Erythroblast (primary cell): ENCODE measurements at regions not wholly inside any gene's neighbourhood (a gene's known extent, or its start where the extent isn't known, plus 50 kb on each side); places are given as distances from the start of the nearest gene placed in this dataset.

ENCODE experiments used
- GATA1 ChIP-seq: IDR thresholded peaks from 2 replicates; pipeline ENCODE4 v1.6.1; 2011; ENCODE audit warnings: low read depth, mild to moderate bottlenecking, control low read depth, low read length, moderate library complexity
- POLR2A ChIP-seq: IDR thresholded peaks from 2 replicates; pipeline ENCODE4 v1.6.1; 2011; ENCODE audit warnings: mild to moderate bottlenecking, low read length

DNA sequence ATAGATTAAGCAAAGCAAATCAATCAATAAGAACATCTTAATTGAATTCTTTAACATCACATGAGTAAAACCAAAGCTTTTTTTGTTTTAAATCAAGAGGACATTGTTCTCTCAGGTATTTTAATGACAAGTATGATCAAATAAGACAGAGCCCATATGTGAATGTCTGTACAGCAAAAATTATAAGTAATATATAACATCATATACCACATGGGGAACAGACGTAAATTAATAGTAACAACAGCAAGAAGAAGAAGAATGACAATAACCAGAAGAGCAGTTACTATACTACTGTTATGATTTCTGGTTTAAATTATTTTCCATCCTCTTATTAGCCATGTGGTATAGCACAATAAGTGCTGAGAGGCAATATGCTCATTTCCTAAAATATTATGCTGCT is 335.5 kb downstream of the ADAMTS20 start:
- no peak for TF ChIP-seq POLR2A
- TF ChIP-seq GATA1: no peak
